ENCODE measurements at regions not wholly inside any gene's neighbourhood (a gene's known extent, or its start where the extent isn't known, plus 50 kb on each side); places are given as distances from the start of the nearest gene placed in this dataset.

DNA sequence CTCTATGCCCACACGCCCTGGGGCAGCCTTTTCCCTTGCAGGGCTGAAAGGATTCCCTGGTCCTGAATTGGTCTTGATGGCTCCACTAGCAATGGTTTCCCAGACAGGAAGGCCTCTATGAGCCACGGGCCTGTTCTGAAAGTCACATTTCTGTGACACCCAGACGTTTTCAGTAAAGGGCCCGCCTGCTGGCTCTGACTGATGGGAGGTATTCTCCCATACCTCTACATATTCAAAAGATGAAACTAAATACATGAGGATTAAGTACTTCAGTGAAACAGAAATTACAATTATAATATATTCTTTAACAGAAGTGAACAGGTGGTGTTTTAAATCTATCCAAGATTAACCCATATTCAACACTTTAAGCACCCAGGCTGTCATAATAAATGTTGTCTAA, 629.8 kb downstream of the CDH26 start:
- Histone ChIP-seq H3K4me1 (ENCODE audit: control insufficient read depth, insufficient read depth, low read length) (no peaks in the 10 kb centered on the region), H3K14ac (replicated peaks; ENCODE audit: low read depth, low read length) (no peak overlapping the region), H3K36me3 (ENCODE audit: control insufficient read depth, insufficient read depth, low read length) (no peaks in the 10 kb centered on the region), H2BK15ac (ENCODE audit: low read depth, low read length) (no peak overlapping the region), H3K18ac (ENCODE audit: low read depth, low read length) (no peak overlapping the region), H3K4me3 (ENCODE audit: insufficient read depth, low read depth, low read length) (no peak overlapping the region), H3K9ac (ENCODE audit: low read depth, low read length) (no peak overlapping the region), H2BK120ac (ENCODE audit: low read depth, low read length) (no peak overlapping the region), H3K9me3 (ENCODE audit: control insufficient read depth, insufficient read depth, low read length) (peaks cover 15% of the 10 kb centered on the region), H4K8ac (ENCODE audit: low read depth in 2 of 2, low read length in 2 of 2) (no peak overlapping the region), H2AK9ac (replicated peaks; ENCODE audit: low read depth, low read length, poor library complexity) (no peak overlapping the region), H2AFZ (replicated peaks; ENCODE audit: low read length, poor library complexity) (no peak overlapping the region), H4K20me1 (ENCODE audit: insufficient read depth, low read length) (no peaks in the 10 kb centered on the region), H3K27ac (ENCODE audit: insufficient read depth, low read length) (no peak overlapping the region), H4K5ac (ENCODE audit: low read depth, low read length) (no peak overlapping the region), H2BK20ac (ENCODE audit: low read depth, low read length) (no peak overlapping the region), H3K9me1 (ENCODE audit: insufficient read depth, low read length) (no peaks in the 10 kb centered on the region), H4K91ac (ENCODE audit: insufficient read depth, low read depth, low read length) (no peak overlapping the region), H3K27me3 (ENCODE audit: control insufficient read depth, insufficient read depth, low read length) (no peaks in the 10 kb centered on the region), H3K56ac (ENCODE audit: extremely low read depth, insufficient read depth, low read length) (no peak overlapping the region), H3K4ac (ENCODE audit: low read depth, low read length) (no peak overlapping the region), H2AK5ac (ENCODE audit: low read depth, low read length) (no peak overlapping the region), H2BK5ac (ENCODE audit: low read depth, low read length, poor library complexity, severe bottlenecking) (no peak overlapping the region), H3K23ac (ENCODE audit: low read depth, low read length) (no peak overlapping the region), H3K4me2 (ENCODE audit: low read depth, low read length) (no peak overlapping the region), H3K79me1 (ENCODE audit: low read depth in 1 of 2, low read length in 2 of 2) (no peaks in the 10 kb centered on the region)
- DNase-seq = no peak
- dilution Hi-C loops (cut with HindIII; ENCODE audit: low sequenced_read_pairs, unreplicated experiment) = no loop called here
- 80% methylated on average over 1 of the region's 4 CpGs; no CpG with 5 or more reads in 1 of the 2 experiments for WGBS, 2 experiments (ENCODE audit: extremely low coverage in 2 of 2, insufficient read length in 1 of 2)
- intact Hi-C loops (cut with micrococcal nuclease) = no loop called here
- no peak for ATAC-seq (ENCODE audit: low read depth)
- BruUV-seq (replicated peaks) = no TSS peak
- in situ Hi-C loops (cut with MboI; ENCODE audit: low sequenced_read_pairs) = no loop called here
- ChIA-PET POLR2A (ENCODE audit: unreplicated experiment) (no interaction called here), CTCF (no interaction called here)
- no peak for TF ChIP-seq CHD1 (IDR thresholded peaks at IDR 0.05; ENCODE audit: low read depth, low read length)
- TF ChIP-seq NFE2L2 (IDR thresholded peaks at IDR 0.05; ENCODE audit: low read depth, low read length) = no peak
- no peak for TF ChIP-seq RAD21 (IDR thresholded peaks at IDR 0.05; ENCODE audit: low read length)
- TF ChIP-seq, protein P1, sequence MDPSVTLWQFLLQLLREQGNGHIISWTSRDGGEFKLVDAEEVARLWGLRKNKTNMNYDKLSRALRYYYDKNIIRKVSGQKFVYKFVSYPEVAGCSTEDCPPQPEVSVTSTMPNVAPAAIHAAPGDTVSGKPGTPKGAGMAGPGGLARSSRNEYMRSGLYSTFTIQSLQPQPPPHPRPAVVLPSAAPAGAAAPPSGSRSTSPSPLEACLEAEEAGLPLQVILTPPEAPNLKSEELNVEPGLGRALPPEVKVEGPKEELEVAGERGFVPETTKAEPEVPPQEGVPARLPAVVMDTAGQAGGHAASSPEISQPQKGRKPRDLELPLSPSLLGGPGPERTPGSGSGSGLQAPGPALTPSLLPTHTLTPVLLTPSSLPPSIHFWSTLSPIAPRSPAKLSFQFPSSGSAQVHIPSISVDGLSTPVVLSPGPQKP (IDR thresholded peaks at IDR 0.05; ENCODE audit: borderline replicate concordance, low read depth, low read length) = no peak
